Pancreas (tissue), 10 donors: ENCODE measurements at regions not wholly inside any gene's neighbourhood (a gene's known extent, or its start where the extent isn't known, plus 50 kb on each side); places are given as distances from the start of the nearest gene placed in this dataset.

ENCODE experiments used
- ATAC-seq, 4 donors: fragments of 200-7000 bp; cut with Tn5 transposase; one replicate each; pipeline versions ENCODE4 v1.8.0 to v1.9.1; 2020; ENCODE audit warnings: mild to moderate bottlenecking in 4 of 4, moderate library complexity in 4 of 4
- DNase-seq, 6 donors: peaks; one replicate each; pipeline ENCODE4 v3.0.0-alpha.2; 2020
- FAIRE-seq: peaks from 2 replicates; lab custom pipeline; 2012; peaks lifted over from hg19 to GRCh38; lab: Jason Lieb, UNC
- H3K27ac ChIP-seq, 4 donors: fragments of 200-600 bp; sonication (generic); 1 replicate in 3 of 4; 2 replicates in 1 of 4; pipeline versions ENCODE4 v1.5.0 to v1.8.0; 2020
- H3K27me3 ChIP-seq, 4 donors: fragments of 200-600 bp; one replicate each; pipeline ENCODE4 v1.8.0; 2021
- H3K36me3 ChIP-seq, 3 donors: fragments of 200-600 bp; sonication (generic) in 1 of 3; one replicate each; pipeline versions ENCODE4 v1.5.0 to v1.8.0; 2020 to 2021
- H3K4me1 ChIP-seq, 3 donors: fragments of 200-600 bp; one replicate each; pipeline ENCODE4 v1.8.0; 2021
- H3K4me3 ChIP-seq, 4 donors: fragments of 200-600 bp; sonication (generic) in 2 of 4; one replicate each; pipeline versions ENCODE4 v1.5.0 to v1.8.0; 2020 to 2021
- H3K9me3 ChIP-seq, 4 donors: fragments of 200-600 bp; one replicate each; pipeline ENCODE4 v1.8.0; 2021
- CTCF ChIP-seq, 4 donors: fragments of 200-600 bp; sonication (generic) in 3 of 4; IDR thresholded peaks; one replicate each; pipeline versions ENCODE4 v1.5.0 to v1.8.0; 2021; ENCODE audit warnings: antibody characterized with exemption in 4 of 4
- WGBS, 2 donors: extraction: QIAGEN DNeasy Blood & Tissue Kit; methylation state at CpG; one replicate each; pipeline ENCODE4 v1.1.7; 2013; 5-methylcytosine and 5-hydroxymethylcytosine counted together
- intact Hi-C, 3 donors: fragments of 100-400 bp; cut with DNase I; formaldehyde crosslinking; loops; one replicate each; pipeline versions ENCODE4 v1.11.1 to v1.14.2; 2022
- donor health status: healthy with polysubstance abuse.
- donor health status: DM: no; HTN: no; CAD: no; lungs with moderate emphysema.
- donor health status: DM: no; HTN: no; CAD: no.
- donor health status: control.
- donor health status: control.
- donor health status: Bipolar disorder and iron deficiency.
- donor health status: DM: yes; HTN: yes; CAD: no.
- donor health status: DM: no; HTN: no; CAD: no.
- donor health status: DM: no; HTN: no; CAD: no.
- donor health status: DM: yes; HTN: yes; CAD: no.

- no peak overlapping the region for H3K27ac ChIP-seq
Observed at GRCh38 chrX:69386681-69387080, 117.4 kb upstream of the NALF2 start.

GRCh38 chrX:69379412-69379811 is 124.7 kb upstream of the NALF2 start:
- Histone ChIP-seq H3K36me3 (no peaks in the 10 kb centered on the region), H3K4me3 (no peak overlapping the region), H3K27me3 (peaks cover 0 to 6% (median 0%) of the 10 kb centered on the region in 4 donors), H3K27ac (no peak overlapping the region), H3K4me1 (no peaks in the 10 kb centered on the region), H3K9me3 (no peaks in the 10 kb centered on the region)
- 86 to 88% methylated on average over 3 of the region's 3 CpGs for WGBS, 2 donors
- no peak for DNase-seq
- no peak for FAIRE-seq
- intact Hi-C loops, result no loop called here
- no peak for TF ChIP-seq CTCF (IDR thresholded peaks at IDR 0.05)
- no peak for ATAC-seq

More at GRCh38 chrX:69386681-69387080, 117.4 kb upstream of the NALF2 start:
- H3K4me3 ChIP-seq, result no peak overlapping the region
- no peaks in the 10 kb centered on the region for H3K4me1 ChIP-seq
- intact Hi-C loops, result loop anchor here in 1 of 3 donors (10.0 kb wide), 1 partner anchor 562 kb away; the partner anchor contains the start of gene EFNB1
- DNase-seq (no peak), FAIRE-seq (no peak), ATAC-seq (no peak)
- no peaks in the 10 kb centered on the region for H3K9me3 ChIP-seq
- peaks cover 0 to 31% (median 2%) of the 10 kb centered on the region in 4 donors for H3K27me3 ChIP-seq
- TF ChIP-seq CTCF (IDR thresholded peaks at IDR 0.05), result no peak
- WGBS, 2 donors, result 63 to 74% methylated on average over 2 of the region's 2 CpGs
- no peaks in the 10 kb centered on the region for H3K36me3 ChIP-seq

- FAIRE-seq, result no peak
- H3K36me3 ChIP-seq, result no peaks in the 10 kb centered on the region
Observed at GRCh38 chrX:69374569-69374968, 129.6 kb upstream of the NALF2 start.

GRCh38 chrX:69372435-69372834 is 131.7 kb upstream of the NALF2 start:
- Histone ChIP-seq H3K4me1 (no peaks in the 10 kb centered on the region), H3K36me3 (no peaks in the 10 kb centered on the region), H3K27ac (no peak overlapping the region), H3K27me3 (peaks cover 0 to 8% (median 1%) of the 10 kb centered on the region in 4 donors), H3K9me3 (no peaks in the 10 kb centered on the region), H3K4me3 (no peak overlapping the region)
- intact Hi-C loops, result no loop called here
- FAIRE-seq (no peak), DNase-seq (no peak), ATAC-seq (no peak)
- no peak for TF ChIP-seq CTCF (IDR thresholded peaks at IDR 0.05)

More at GRCh38 chrX:69374569-69374968, 129.6 kb upstream of the NALF2 start:
- no peak for DNase-seq
- no peak for ATAC-seq
- no peak for TF ChIP-seq CTCF (IDR thresholded peaks at IDR 0.05)
- Histone ChIP-seq H3K27ac (no peak overlapping the region), H3K4me1 (no peaks in the 10 kb centered on the region), H3K9me3 (no peaks in the 10 kb centered on the region), H3K4me3 (no peak overlapping the region), H3K27me3 (peaks cover 0 to 8% (median 0%) of the 10 kb centered on the region in 4 donors)
- intact Hi-C loops, result no loop called here
- 71 to 73% methylated on average over 1 of the region's 1 CpG for WGBS, 2 donors

- H3K27me3 ChIP-seq, result peaks cover 0 to 8% (median 1%) of the 10 kb centered on the region in 4 donors
- FAIRE-seq (no peak), ATAC-seq (no peak), DNase-seq (no peak)
- no peaks in the 10 kb centered on the region for H3K36me3 ChIP-seq
- intact Hi-C loops, result no loop called here
- WGBS, 2 donors, result 86 to 90% methylated on average over 1 of the region's 1 CpG
- H3K9me3 ChIP-seq, result no peaks in the 10 kb centered on the region
- H3K27ac ChIP-seq, result no peak overlapping the region
- H3K4me3 ChIP-seq, result no peak overlapping the region
- TF ChIP-seq CTCF (IDR thresholded peaks at IDR 0.05), result no peak
- H3K4me1 ChIP-seq, result no peaks in the 10 kb centered on the region
Observed at GRCh38 chrX:69371159-69371558, 133.0 kb upstream of the NALF2 start.
